ENCODE measurements at regions not wholly inside any gene's neighbourhood (a gene's known extent, or its start where the extent isn't known, plus 50 kb on each side); places are given as distances from the start of the nearest gene placed in this dataset.

GRCh38 chr2:173552531-173552930, 197.9 kb downstream of the CDCA7 start:
- H3K4me3 ChIP-seq (replicated peaks; ENCODE audit: insufficient read depth, low read length) = no peak overlapping the region
- H3K27ac ChIP-seq (replicated peaks) = no peak overlapping the region
- peaks cover 5% of the 10 kb centered on the region for H3K27me3 ChIP-seq (ENCODE audit: insufficient read depth, poor library complexity, severe bottlenecking)
- DNase-seq (ENCODE audit: low read depth in 1 of 2, low spot score in 1 of 2) = no peak
- no peak for TF ChIP-seq REST (IDR thresholded peaks at IDR 0.05; ENCODE audit: insufficient replicate concordance, low read depth)
- TF ChIP-seq SPI1 (IDR thresholded peaks at IDR 0.05; ENCODE audit: borderline replicate concordance, low read depth) = no peak
- no peak for TF ChIP-seq CTCF (IDR thresholded peaks at IDR 0.05; ENCODE audit: insufficient read depth, low read length)
- TF ChIP-seq POLR2AphosphoS5 (IDR thresholded peaks at IDR 0.05; ENCODE audit: low read depth) = no peak
- no peak for TF ChIP-seq GABPA (IDR thresholded peaks at IDR 0.05; ENCODE audit: low read depth)

GRCh38 chr2:173553593-173553992, 198.9 kb downstream of the CDCA7 start:
- H3K4me3 ChIP-seq (replicated peaks; ENCODE audit: insufficient read depth, low read length) = no peak overlapping the region
- peaks cover 9% of the 10 kb centered on the region for H3K27me3 ChIP-seq (ENCODE audit: insufficient read depth, poor library complexity, severe bottlenecking)
- no peak for DNase-seq (ENCODE audit: low read depth in 1 of 2, low spot score in 1 of 2)
- TF ChIP-seq SPI1 (IDR thresholded peaks at IDR 0.05; ENCODE audit: borderline replicate concordance, low read depth) (no peak), GABPA (IDR thresholded peaks at IDR 0.05; ENCODE audit: low read depth) (no peak), REST (IDR thresholded peaks at IDR 0.05; ENCODE audit: insufficient replicate concordance, low read depth) (no peak), CTCF (IDR thresholded peaks at IDR 0.05; ENCODE audit: insufficient read depth, low read length) (no peak), POLR2AphosphoS5 (IDR thresholded peaks at IDR 0.05; ENCODE audit: low read depth) (no peak)
- no peak overlapping the region for H3K27ac ChIP-seq (replicated peaks)

GRCh38 chr2:173555833-173556232, 201.2 kb downstream of the CDCA7 start:
- peaks cover 9% of the 10 kb centered on the region for H3K27me3 ChIP-seq (ENCODE audit: insufficient read depth, poor library complexity, severe bottlenecking)
- no peak overlapping the region for H3K4me3 ChIP-seq (replicated peaks; ENCODE audit: insufficient read depth, low read length)
- TF ChIP-seq GABPA (IDR thresholded peaks at IDR 0.05; ENCODE audit: low read depth) = no peak
- TF ChIP-seq REST (IDR thresholded peaks at IDR 0.05; ENCODE audit: insufficient replicate concordance, low read depth) = no peak
- TF ChIP-seq SPI1 (IDR thresholded peaks at IDR 0.05; ENCODE audit: borderline replicate concordance, low read depth) = no peak
- TF ChIP-seq POLR2AphosphoS5 (IDR thresholded peaks at IDR 0.05; ENCODE audit: low read depth) = no peak
- TF ChIP-seq CTCF (IDR thresholded peaks at IDR 0.05; ENCODE audit: insufficient read depth, low read length) = no peak
- H3K27ac ChIP-seq (replicated peaks) = no peak overlapping the region
- DNase-seq (ENCODE audit: low read depth in 1 of 2, low spot score in 1 of 2) = no peak
